Peyer's patch (tissue), 4 donors: ENCODE measurements at regions not wholly inside any gene's neighbourhood (a gene's known extent, or its start where the extent isn't known, plus 50 kb on each side); places are given as distances from the start of the nearest gene placed in this dataset.

Source experiments
- CTCF ChIP-seq, 6 experiments: fragments of 450-650 bp in 4 of 6; fragments of 200-600 bp in 2 of 6; sonication (generic) in 1 of 6; IDR thresholded peaks; one replicate each; pipeline ENCODE4 v1.5.1; 2017 to 2019; ENCODE audit warnings: antibody characterized with exemption in 6 of 6, mild to moderate bottlenecking in 3 of 6, moderate library complexity in 1 of 6
- POLR2A ChIP-seq, 2 donors: fragments of 450-650 bp; IDR thresholded peaks; one replicate each; pipeline ENCODE4 v1.5.1; 2017; ENCODE audit warnings: antibody characterized with exemption in 2 of 2, mild to moderate bottlenecking in 2 of 2, moderate library complexity in 2 of 2

- TF ChIP-seq CTCF (IDR thresholded peaks at IDR 0.05) (no peak), POLR2A (IDR thresholded peaks at IDR 0.05) (no peak)
These were observed 512.6 kb upstream of the SEMA3D start for GRCh38 chr7:85699482-85699881.
